Ishikawa (cell line): ENCODE measurements at regions not wholly inside any gene's neighbourhood (a gene's known extent, or its start where the extent isn't known, plus 50 kb on each side); places are given as distances from the start of the nearest gene placed in this dataset.

ENCODE experiments used
- CEBPB ChIP-seq: IDR thresholded peaks from 2 replicates; pipeline ENCODE4 v1.6.1; 2012
- CREB1 ChIP-seq: IDR thresholded peaks from 2 replicates; pipeline ENCODE4 v1.6.1; 2012; ENCODE audit warnings: low read depth
- EGR1 ChIP-seq: IDR thresholded peaks from 2 replicates; pipeline ENCODE4 v1.6.1; 2012
- EP300 ChIP-seq: IDR thresholded peaks from 2 replicates; pipeline ENCODE4 v1.6.1; 2012; ENCODE audit warnings: borderline replicate concordance
- FOXM1 ChIP-seq: IDR thresholded peaks from 2 replicates; pipeline ENCODE4 v1.6.1; 2012; ENCODE audit warnings: low read depth, borderline replicate concordance
- MAX ChIP-seq: IDR thresholded peaks from 2 replicates; pipeline ENCODE4 v1.6.1; 2012
- NFIC ChIP-seq: IDR thresholded peaks from 2 replicates; pipeline ENCODE4 v1.6.1; 2012
- RAD21 ChIP-seq: IDR thresholded peaks from 2 replicates; pipeline ENCODE4 v1.6.1; 2012; ENCODE audit warnings: low read depth
- TAF1 ChIP-seq: IDR thresholded peaks from 2 replicates; pipeline ENCODE4 v1.6.1; 2012; ENCODE audit warnings: low read depth, mild to moderate bottlenecking
- TCF12 ChIP-seq: IDR thresholded peaks from 2 replicates; pipeline ENCODE4 v1.6.1; 2012; ENCODE audit warnings: low read depth
- TEAD4 ChIP-seq: IDR thresholded peaks from 2 replicates; pipeline ENCODE4 v1.6.1; 2012
- YY1 ChIP-seq: IDR thresholded peaks from 2 replicates; pipeline ENCODE4 v1.6.1; 2012; ENCODE audit warnings: low read depth
- ZBTB7A ChIP-seq: IDR thresholded peaks from 2 replicates; pipeline ENCODE4 v1.6.1; 2012; ENCODE audit warnings: low read depth
- TF ChIP-seq, protein P1 (sequence below): IDR thresholded peaks from 2 replicates; pipeline ENCODE4 v1.6.1; 2012; ENCODE audit warnings: low read depth, mild to moderate bottlenecking
- TF ChIP-seq, protein P2 (sequence below): IDR thresholded peaks from 2 replicates; pipeline ENCODE4 v1.6.1; 2012

DNA sequence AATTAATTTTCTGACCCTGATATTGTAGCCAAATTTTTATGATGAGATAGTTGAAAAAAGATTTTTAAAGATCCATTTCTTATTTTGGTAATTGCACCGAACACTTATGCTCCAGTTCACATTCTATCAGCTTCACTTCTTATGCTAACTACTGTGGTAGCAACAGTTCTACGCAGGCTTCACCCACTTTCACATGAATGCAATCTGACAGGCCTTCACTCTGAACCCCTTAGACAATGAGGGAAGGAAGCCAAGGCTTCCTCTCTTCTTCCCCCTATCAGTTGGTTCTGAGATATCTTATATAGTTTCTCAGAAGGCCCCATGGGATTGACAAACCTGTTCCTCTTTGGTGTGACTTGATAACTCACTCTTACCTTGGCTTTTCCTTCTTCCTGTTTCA, 185.8 kb downstream of the CETN3 start:
- no peak for TF ChIP-seq RAD21
- TF ChIP-seq EP300 = no peak
- no peak for TF ChIP-seq TAF1
- no peak for TF ChIP-seq TCF12
- no peak for TF ChIP-seq ZBTB7A
- no peak for TF ChIP-seq EGR1
- no peak for TF ChIP-seq NFIC
- TF ChIP-seq, protein P1, sequence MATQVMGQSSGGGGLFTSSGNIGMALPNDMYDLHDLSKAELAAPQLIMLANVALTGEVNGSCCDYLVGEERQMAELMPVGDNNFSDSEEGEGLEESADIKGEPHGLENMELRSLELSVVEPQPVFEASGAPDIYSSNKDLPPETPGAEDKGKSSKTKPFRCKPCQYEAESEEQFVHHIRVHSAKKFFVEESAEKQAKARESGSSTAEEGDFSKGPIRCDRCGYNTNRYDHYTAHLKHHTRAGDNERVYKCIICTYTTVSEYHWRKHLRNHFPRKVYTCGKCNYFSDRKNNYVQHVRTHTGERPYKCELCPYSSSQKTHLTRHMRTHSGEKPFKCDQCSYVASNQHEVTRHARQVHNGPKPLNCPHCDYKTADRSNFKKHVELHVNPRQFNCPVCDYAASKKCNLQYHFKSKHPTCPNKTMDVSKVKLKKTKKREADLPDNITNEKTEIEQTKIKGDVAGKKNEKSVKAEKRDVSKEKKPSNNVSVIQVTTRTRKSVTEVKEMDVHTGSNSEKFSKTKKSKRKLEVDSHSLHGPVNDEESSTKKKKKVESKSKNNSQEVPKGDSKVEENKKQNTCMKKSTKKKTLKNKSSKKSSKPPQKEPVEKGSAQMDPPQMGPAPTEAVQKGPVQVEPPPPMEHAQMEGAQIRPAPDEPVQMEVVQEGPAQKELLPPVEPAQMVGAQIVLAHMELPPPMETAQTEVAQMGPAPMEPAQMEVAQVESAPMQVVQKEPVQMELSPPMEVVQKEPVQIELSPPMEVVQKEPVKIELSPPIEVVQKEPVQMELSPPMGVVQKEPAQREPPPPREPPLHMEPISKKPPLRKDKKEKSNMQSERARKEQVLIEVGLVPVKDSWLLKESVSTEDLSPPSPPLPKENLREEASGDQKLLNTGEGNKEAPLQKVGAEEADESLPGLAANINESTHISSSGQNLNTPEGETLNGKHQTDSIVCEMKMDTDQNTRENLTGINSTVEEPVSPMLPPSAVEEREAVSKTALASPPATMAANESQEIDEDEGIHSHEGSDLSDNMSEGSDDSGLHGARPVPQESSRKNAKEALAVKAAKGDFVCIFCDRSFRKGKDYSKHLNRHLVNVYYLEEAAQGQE = no peak
- no peak for TF ChIP-seq CEBPB
- TF ChIP-seq, protein P2, sequence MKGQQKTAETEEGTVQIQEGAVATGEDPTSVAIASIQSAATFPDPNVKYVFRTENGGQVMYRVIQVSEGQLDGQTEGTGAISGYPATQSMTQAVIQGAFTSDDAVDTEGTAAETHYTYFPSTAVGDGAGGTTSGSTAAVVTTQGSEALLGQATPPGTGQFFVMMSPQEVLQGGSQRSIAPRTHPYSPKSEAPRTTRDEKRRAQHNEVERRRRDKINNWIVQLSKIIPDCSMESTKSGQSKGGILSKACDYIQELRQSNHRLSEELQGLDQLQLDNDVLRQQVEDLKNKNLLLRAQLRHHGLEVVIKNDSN = no peak
- no peak for TF ChIP-seq MAX

GRCh38 chr5:90221951-90222350, 187.6 kb downstream of the CETN3 start:
- no peak for TF ChIP-seq ZBTB7A
- no peak for TF ChIP-seq YY1
- TF ChIP-seq, protein P1 = no peak
- TF ChIP-seq MAX = no peak
- no peak for TF ChIP-seq TCF12
- TF ChIP-seq EGR1 = no peak
- TF ChIP-seq TEAD4 = no peak
- TF ChIP-seq TAF1 = no peak
- no peak for TF ChIP-seq CREB1
- no peak for TF ChIP-seq CEBPB
- TF ChIP-seq, protein P2 = no peak
- no peak for TF ChIP-seq RAD21
- no peak for TF ChIP-seq EP300
- TF ChIP-seq NFIC = no peak
- no peak for TF ChIP-seq FOXM1

GRCh38 chr5:90220554-90220953, 189.0 kb downstream of the CETN3 start:
- TF ChIP-seq CREB1 = no peak
- no peak for TF ChIP-seq MAX
- TF ChIP-seq TCF12 = no peak
- no peak for TF ChIP-seq CEBPB
- TF ChIP-seq NFIC = no peak
- TF ChIP-seq, protein P2 = no peak
- no peak for TF ChIP-seq FOXM1
- no peak for TF ChIP-seq EGR1
- no peak for TF ChIP-seq EP300
- TF ChIP-seq TEAD4 = no peak
- no peak for TF ChIP-seq YY1
- no peak for TF ChIP-seq ZBTB7A
- TF ChIP-seq RAD21 = no peak
- no peak for TF ChIP-seq TAF1
- TF ChIP-seq, protein P1 = no peak

- no peak for TF ChIP-seq TAF1
- TF ChIP-seq, protein P1 = no peak
- TF ChIP-seq EP300 = no peak
- TF ChIP-seq CREB1 = no peak
- no peak for TF ChIP-seq MAX
- no peak for TF ChIP-seq YY1
- no peak for TF ChIP-seq TEAD4
- no peak for TF ChIP-seq FOXM1
- TF ChIP-seq NFIC = no peak
- TF ChIP-seq RAD21 = no peak
- TF ChIP-seq CEBPB = no peak
- no peak for TF ChIP-seq EGR1
- no peak for TF ChIP-seq ZBTB7A
- TF ChIP-seq, protein P2 = no peak
These were observed 194.6 kb downstream of the CETN3 start for GRCh38 chr5:90214991-90215390.
